T-cell (primary cell): ENCODE measurements at regions not wholly inside any gene's neighbourhood (a gene's known extent, or its start where the extent isn't known, plus 50 kb on each side); places are given as distances from the start of the nearest gene placed in this dataset.
"Not testable (repeated sequence)": the region's sequence is repeated elsewhere in the genome, so short reads cannot be mapped to it uniquely, and the experiment has no call there.

ENCODE experiments used
- ATAC-seq, 4 experiments: fragments of 200-7000 bp in 3 of 4; fragments of 150-1000 bp in 1 of 4; cut with Tn5 transposase; replicated peaks in 1 of 4; 1 replicate in 3 of 4; 2 replicates in 1 of 4; pipeline ENCODE4 v1.10.0; 2021; ENCODE audit warnings: moderate library complexity in 3 of 4, mild to moderate bottlenecking in 2 of 4, moderate number of reproducible peaks in 1 of 4
- CTCF ChIA-PET, 2 donors: fragments of 300-600 bp; sonication (Branson Sonifier 250); formaldehyde crosslinking; loops; one replicate each; lab custom pipeline; 2022; ENCODE audit warnings: antibody characterized with exemption in 2 of 2; lab: Charles Lee
- POLR2A ChIA-PET, 2 donors: fragments of 300-600 bp; sonication (Branson Sonifier 250); formaldehyde crosslinking; loops; one replicate each; lab custom pipeline; 2022; ENCODE audit warnings: antibody characterized with exemption in 2 of 2; lab: Charles Lee
- DNase-seq, 35 experiments: peaks; one replicate each; pipeline versions ENCODE4 v3.0.0 to v3.0.0-alpha.2; 2013 to 2023
- H3K27ac ChIP-seq: one replicate; pipeline ENCODE4 v1.5.1; 2013; ENCODE audit warnings: low read length
- H3K27me3 ChIP-seq, 2 experiments: replicated peaks in 1 of 2; 1 replicate in 1 of 2; 2 replicates in 1 of 2; pipeline versions ENCODE4 v1.6.1 to v1.7.0; 2013; ENCODE audit warnings: low read length in 1 of 2, mixed read lengths in 1 of 2; ENCODE audit not compliant: control insufficient read depth in 2 of 2, insufficient read depth in 2 of 2; ENCODE audit errors: extremely low read depth in 1 of 2
- H3K36me3 ChIP-seq, 2 donors: 1 replicate in 1 of 2; 2 replicates in 1 of 2; pipeline versions ENCODE4 v1.6.1 to v1.7.0; 2013; ENCODE audit warnings: low read length in 1 of 2; ENCODE audit not compliant: control insufficient read depth in 2 of 2, insufficient read depth in 1 of 2; ENCODE audit errors: extremely low read depth in 1 of 2
- H3K4me1 ChIP-seq, 2 experiments: 1 replicate in 1 of 2; 2 replicates in 1 of 2; pipeline versions ENCODE4 v1.6.1 to v1.7.0; 2013; ENCODE audit warnings: low read length in 2 of 2, mixed read lengths in 1 of 2; ENCODE audit not compliant: insufficient read depth in 2 of 2, control insufficient read depth in 1 of 2; ENCODE audit errors: extremely low read depth in 1 of 2
- H3K4me3 ChIP-seq, 2 donors: 1 replicate in 1 of 2; 2 replicates in 1 of 2; pipeline versions ENCODE4 v1.5.1 to v1.7.0; 2013; ENCODE audit warnings: mild to moderate bottlenecking in 2 of 2, low read length in 1 of 2, moderate library complexity in 1 of 2; ENCODE audit not compliant: control insufficient read depth in 1 of 2; ENCODE audit errors: extremely low read depth in 1 of 2
- H3K9me3 ChIP-seq: 2 replicates; pipeline ENCODE4 v1.7.0; 2013
- H3K27ac Mint-ChIP-seq, 2 donors: one replicate each; pipeline ENCODE4 v1.8.0; 2020 to 2021; ENCODE audit warnings: mild to moderate bottlenecking in 2 of 2, mixed read lengths in 2 of 2
- H3K27me3 Mint-ChIP-seq, 2 donors: one replicate each; pipeline ENCODE4 v1.8.0; 2021 to 2022; ENCODE audit warnings: mixed read lengths in 2 of 2
- H3K36me3 Mint-ChIP-seq: one replicate; pipeline ENCODE4 v1.8.0; 2021; ENCODE audit warnings: mixed read lengths
- H3K4me1 Mint-ChIP-seq, 3 donors: one replicate each; pipeline ENCODE4 v1.8.0; 2020 to 2022; ENCODE audit warnings: mixed read lengths in 3 of 3, mild to moderate bottlenecking in 1 of 3
- H3K4me3 Mint-ChIP-seq, 3 donors: one replicate each; pipeline ENCODE4 v1.8.0; 2020 to 2022; ENCODE audit warnings: mild to moderate bottlenecking in 3 of 3, mixed read lengths in 3 of 3, moderate library complexity in 3 of 3
- H3K9me3 Mint-ChIP-seq, 3 donors: one replicate each; pipeline ENCODE4 v1.8.0; 2020 to 2022; ENCODE audit warnings: mixed read lengths in 3 of 3
- WGBS: methylation state at CpG from one replicate; pipeline ENCODE4 v1.1.5; 2013; ENCODE audit warnings: missing lambda C conversion rate; ENCODE audit not compliant: insufficient coverage; 5-methylcytosine and 5-hydroxymethylcytosine counted together

DNA sequence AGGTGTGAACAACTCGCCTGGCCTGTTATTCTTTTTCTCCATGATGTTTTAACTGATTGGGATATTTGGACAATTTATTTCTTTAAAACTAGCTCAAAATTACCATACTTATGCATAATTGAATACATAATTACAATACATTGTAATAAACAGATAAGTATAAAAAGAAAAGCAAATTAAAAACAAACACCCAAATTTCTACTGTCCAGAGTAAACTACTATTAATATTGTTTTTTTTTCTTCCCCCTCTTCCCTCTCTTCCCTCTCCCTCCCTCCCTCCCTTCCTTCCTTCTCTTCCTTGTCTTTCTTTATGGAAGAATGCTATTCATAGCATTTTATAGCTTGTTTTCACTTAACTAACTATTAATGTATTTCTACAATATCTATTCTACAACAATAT is 117.7 kb upstream of the IVNS1ABP start:
- Histone ChIP-seq H3K27ac (no peak overlapping the region), H3K4me1 (peaks cover 0 to 8% of the 10 kb centered on the region in 2 experiments), H3K4me3 (no peak overlapping the region), H3K36me3 (no peaks in the 10 kb centered on the region), H3K27me3 (no peaks in the 10 kb centered on the region), H3K9me3 (no peaks in the 10 kb centered on the region)
- H3K36me3 Mint-ChIP-seq, result peaks cover 3% of the 10 kb centered on the region
- H3K9me3 Mint-ChIP-seq, result no peaks in the 10 kb centered on the region
- WGBS, result no CpG with 5 or more reads among the region's 1 CpG
- CTCF ChIA-PET, result interaction anchor here in 1 of 2 donors (0.5 to 0.6 kb wide), 2 partner anchors 10 to 15 kb away, joined by 4 read pairs; no protein-coding TSS in a partner anchor
- POLR2A ChIA-PET, result interaction anchor here (0.6 to 0.7 kb wide), 2 partner anchors 13 to 507 kb away, joined by 3 to 4 read pairs; no protein-coding TSS in a partner anchor
- H3K27ac Mint-ChIP-seq, result no peak overlapping the region
- no peak overlapping the region for H3K4me3 Mint-ChIP-seq
- no peaks in the 10 kb centered on the region for H3K27me3 Mint-ChIP-seq
- ATAC-seq (no peak), DNase-seq (no peak)
- no peaks in the 10 kb centered on the region for H3K4me1 Mint-ChIP-seq

DNA sequence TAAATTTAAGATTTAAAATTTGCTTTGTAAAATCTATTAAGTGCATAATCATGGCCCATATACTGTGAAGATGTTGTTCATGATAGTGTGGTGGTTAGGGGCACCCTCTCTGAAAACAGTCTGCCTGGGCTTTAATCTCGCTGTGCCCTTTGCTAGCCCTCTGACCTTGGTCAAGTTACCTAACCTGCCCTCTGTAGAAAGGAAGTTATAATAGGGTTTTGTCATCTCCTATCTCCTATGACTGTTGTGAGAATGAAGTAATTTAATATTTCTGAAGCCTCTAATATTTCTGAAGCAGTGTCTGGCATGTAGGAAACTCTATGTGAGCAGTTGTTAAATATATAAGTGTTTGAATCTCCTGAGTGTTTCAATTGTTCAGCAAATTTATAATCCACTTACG is 116.6 kb upstream of the IVNS1ABP start:
- Mint-ChIP-seq H3K36me3 (peaks cover 5% of the 10 kb centered on the region), H3K27ac (no peak overlapping the region), H3K4me1 (no peaks in the 10 kb centered on the region), H3K9me3 (no peaks in the 10 kb centered on the region), H3K4me3 (no peak overlapping the region), H3K27me3 (no peaks in the 10 kb centered on the region)
- ChIA-PET POLR2A (no interaction called here), CTCF (no interaction called here)
- H3K27ac ChIP-seq, result no peak overlapping the region
- no peaks in the 10 kb centered on the region for H3K4me1 ChIP-seq
- no peaks in the 10 kb centered on the region for H3K36me3 ChIP-seq
- H3K9me3 ChIP-seq, result no peaks in the 10 kb centered on the region
- WGBS, result 80% methylated on average over 1 of the region's 2 CpGs
- H3K4me3 ChIP-seq, result no peak overlapping the region
- ATAC-seq, result no peak
- DNase-seq, result no peak
- H3K27me3 ChIP-seq, result no peaks in the 10 kb centered on the region

DNA sequence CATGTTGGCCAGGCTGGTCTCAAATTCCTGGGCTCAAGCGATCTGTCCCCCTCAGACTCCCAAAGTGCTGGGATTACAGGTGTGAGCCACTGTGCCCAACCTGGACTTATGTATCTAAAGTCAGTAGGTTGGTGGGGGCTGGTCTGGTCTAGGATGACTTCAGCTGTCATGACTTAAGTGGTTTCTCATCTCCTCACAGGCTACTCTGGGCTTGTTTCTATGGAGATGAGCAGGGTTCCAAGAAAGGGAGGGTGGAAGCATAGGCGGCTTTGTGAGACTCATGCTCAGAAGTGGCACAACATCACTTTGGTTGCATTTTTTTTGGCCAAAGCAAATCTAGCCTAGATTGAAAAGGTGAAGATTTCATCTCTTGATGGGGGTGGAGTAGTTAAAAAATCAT is 115.9 kb upstream of the IVNS1ABP start:
- H3K27ac Mint-ChIP-seq, result no peak overlapping the region
- H3K9me3 Mint-ChIP-seq, result no peaks in the 10 kb centered on the region
- ATAC-seq (no peak), DNase-seq (no peak)
- H3K36me3 ChIP-seq, result no peaks in the 10 kb centered on the region
- H3K4me1 ChIP-seq, result no peaks in the 10 kb centered on the region
- peaks cover 5% of the 10 kb centered on the region for H3K36me3 Mint-ChIP-seq
- POLR2A ChIA-PET, result no interaction called here
- H3K4me1 Mint-ChIP-seq, result no peaks in the 10 kb centered on the region
- no peak overlapping the region for H3K27ac ChIP-seq
- no peak overlapping the region for H3K4me3 Mint-ChIP-seq
- WGBS, result 100% methylated on average over 1 of the region's 2 CpGs
- CTCF ChIA-PET, result no interaction called here
- H3K4me3 ChIP-seq, result no peak overlapping the region
- no peaks in the 10 kb centered on the region for H3K27me3 ChIP-seq
- H3K9me3 ChIP-seq, result no peaks in the 10 kb centered on the region
- no peaks in the 10 kb centered on the region for H3K27me3 Mint-ChIP-seq

DNA sequence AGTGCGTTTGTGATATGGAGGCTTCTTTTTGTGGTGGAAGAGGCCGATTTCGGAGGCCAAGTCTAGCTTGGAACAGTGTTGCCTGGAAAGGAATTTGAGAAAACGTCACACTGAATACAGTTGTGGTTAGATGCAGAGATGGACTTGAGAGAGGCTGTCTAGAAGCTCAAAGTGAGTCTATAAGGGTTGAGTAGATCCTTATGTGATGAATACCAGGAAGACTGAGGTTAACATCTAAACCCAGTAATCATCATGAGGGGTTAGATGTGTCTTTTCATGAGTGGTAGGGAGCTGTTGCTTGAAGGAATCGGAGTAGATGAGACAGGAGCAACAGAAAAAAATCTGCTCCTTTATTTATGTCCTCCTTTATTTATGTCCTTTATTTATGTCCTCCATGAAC is 114.6 kb upstream of the IVNS1ABP start:
- Mint-ChIP-seq H3K4me1 (no peaks in the 10 kb centered on the region), H3K27ac (no peak overlapping the region), H3K27me3 (no peaks in the 10 kb centered on the region), H3K4me3 (no peak overlapping the region), H3K36me3 (peaks cover 5% of the 10 kb centered on the region), H3K9me3 (no peaks in the 10 kb centered on the region)
- 84% methylated on average over 4 of the region's 5 CpGs for WGBS
- Histone ChIP-seq H3K9me3 (no peaks in the 10 kb centered on the region), H3K27ac (no peak overlapping the region), H3K4me1 (no peaks in the 10 kb centered on the region), H3K4me3 (no peak overlapping the region), H3K27me3 (no peaks in the 10 kb centered on the region), H3K36me3 (no peaks in the 10 kb centered on the region)
- ATAC-seq (no peak), DNase-seq (no peak)
- CTCF ChIA-PET, result no interaction called here
- POLR2A ChIA-PET, result no interaction called here

DNA sequence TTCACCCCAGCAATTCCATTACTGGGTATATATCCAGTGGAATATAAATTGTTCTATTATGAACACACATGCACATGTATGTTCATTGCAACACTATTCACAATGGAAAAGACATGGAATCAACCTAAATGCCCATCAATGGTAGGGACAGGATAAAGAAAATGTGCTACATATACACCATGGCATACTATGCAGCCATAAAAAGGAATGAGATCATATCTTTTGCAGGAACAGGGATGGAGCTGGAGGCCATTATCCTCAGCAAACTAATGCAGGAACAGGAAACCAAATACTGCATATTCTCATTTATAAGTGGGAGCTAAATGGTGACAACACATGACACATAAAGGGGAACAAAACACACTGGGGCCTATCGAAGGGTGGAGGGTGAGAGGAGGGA is 112.6 kb upstream of the IVNS1ABP start:
- H3K4me3 Mint-ChIP-seq, DNase-seq, H3K36me3 ChIP-seq, H3K4me1 ChIP-seq, H3K4me3 ChIP-seq, H3K27me3 ChIP-seq, ATAC-seq, H3K27me3 Mint-ChIP-seq, H3K4me1 Mint-ChIP-seq, H3K36me3 Mint-ChIP-seq, POLR2A ChIA-PET, H3K9me3 ChIP-seq, CTCF ChIA-PET, H3K27ac Mint-ChIP-seq, H3K27ac ChIP-seq, H3K9me3 Mint-ChIP-seq: not testable (repeated sequence)
- WGBS, result no CpG with 5 or more reads among the region's 1 CpG

DNA sequence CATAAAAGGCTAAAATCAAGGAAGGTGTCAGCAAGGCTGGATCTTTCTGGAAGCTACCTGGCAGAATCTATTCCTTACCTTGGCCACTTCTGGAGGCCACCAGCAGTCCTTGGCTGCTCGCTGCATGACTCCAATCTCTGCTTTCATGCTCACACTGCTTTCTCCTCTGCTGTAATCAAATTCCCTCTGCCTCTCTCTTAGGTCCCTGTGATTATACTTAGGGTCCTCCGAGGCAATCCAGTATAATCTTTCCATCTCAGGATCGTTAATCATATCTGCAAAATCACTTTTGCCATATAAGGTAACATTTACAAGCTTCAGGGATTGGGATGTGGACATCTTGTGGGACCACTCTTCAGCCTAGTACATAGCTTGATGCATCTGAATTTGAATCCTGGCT is 110.7 kb upstream of the IVNS1ABP start:
- no peaks in the 10 kb centered on the region for H3K27me3 Mint-ChIP-seq
- H3K4me1 Mint-ChIP-seq, result no peaks in the 10 kb centered on the region
- POLR2A ChIA-PET, result no interaction called here

DNA sequence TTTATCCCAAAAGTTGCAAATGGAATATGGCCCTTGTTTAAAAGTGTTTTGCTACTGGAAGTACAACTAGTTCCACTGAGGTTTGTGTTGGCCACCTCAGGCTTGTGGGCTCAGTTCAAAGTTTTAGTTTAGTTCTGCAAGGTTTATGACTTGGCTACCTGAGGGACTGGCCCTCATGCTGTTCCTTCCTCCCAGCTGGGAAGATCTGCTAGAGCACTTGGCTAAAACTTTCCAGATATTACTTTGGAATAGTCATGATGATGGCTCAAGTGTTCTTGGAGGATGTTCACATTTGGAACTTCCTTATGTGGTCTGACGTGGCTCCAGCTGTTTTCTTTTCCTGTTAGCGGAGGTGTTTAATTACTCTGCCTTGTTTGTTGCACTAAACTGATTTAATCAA is 110.2 kb upstream of the IVNS1ABP start:
- H3K9me3 Mint-ChIP-seq, result no peaks in the 10 kb centered on the region

More for the DNA sequence above, 110.7 kb upstream of the IVNS1ABP start:
- Mint-ChIP-seq H3K36me3 (peaks cover 5% of the 10 kb centered on the region), H3K9me3 (no peaks in the 10 kb centered on the region), H3K4me3 (no peak overlapping the region), H3K27ac (no peak overlapping the region)
- H3K4me1 ChIP-seq, result peaks cover 0 to 7% of the 10 kb centered on the region in 2 experiments
- 58% methylated on average over 1 of the region's 3 CpGs for WGBS
- H3K36me3 ChIP-seq, result no peaks in the 10 kb centered on the region
- H3K27me3 ChIP-seq, result peaks cover 0 to 6% of the 10 kb centered on the region in 2 experiments
- no peak for ATAC-seq
- no peak overlapping the region for H3K27ac ChIP-seq
- H3K4me3 ChIP-seq, result no peak overlapping the region
- H3K9me3 ChIP-seq, result no peaks in the 10 kb centered on the region
- no peak for DNase-seq
- CTCF ChIA-PET, result no interaction called here

More for the DNA sequence above, 110.2 kb upstream of the IVNS1ABP start:
- Histone ChIP-seq H3K27me3 (peaks cover 0 to 6% of the 10 kb centered on the region in 2 experiments), H3K4me1 (peaks cover 0 to 7% of the 10 kb centered on the region in 2 experiments), H3K36me3 (no peaks in the 10 kb centered on the region), H3K4me3 (no peak overlapping the region), H3K27ac (no peak overlapping the region), H3K9me3 (no peaks in the 10 kb centered on the region)
- DNase-seq (no peak), ATAC-seq (no peak)
- Mint-ChIP-seq H3K27ac (no peak overlapping the region), H3K27me3 (no peaks in the 10 kb centered on the region), H3K36me3 (peaks cover 5% of the 10 kb centered on the region), H3K4me3 (no peak overlapping the region), H3K4me1 (no peaks in the 10 kb centered on the region)
- WGBS, result no CpG with 5 or more reads among the region's 2 CpGs
- CTCF ChIA-PET, result no interaction called here
- POLR2A ChIA-PET, result no interaction called here
